RPMI8226 (cell line): ENCODE measurements at regions not wholly inside any gene's neighbourhood (a gene's known extent, or its start where the extent isn't known, plus 50 kb on each side); places are given as distances from the start of the nearest gene placed in this dataset.

Source experiments
- DNase-seq: peaks from one replicate; pipeline ENCODE4 v3.0.0-alpha.2; 2015

GRCh38 chr15:97866959-97867358 is 93.5 kb upstream of the ARRDC4 start:
- DNase-seq = no peak

DNA sequence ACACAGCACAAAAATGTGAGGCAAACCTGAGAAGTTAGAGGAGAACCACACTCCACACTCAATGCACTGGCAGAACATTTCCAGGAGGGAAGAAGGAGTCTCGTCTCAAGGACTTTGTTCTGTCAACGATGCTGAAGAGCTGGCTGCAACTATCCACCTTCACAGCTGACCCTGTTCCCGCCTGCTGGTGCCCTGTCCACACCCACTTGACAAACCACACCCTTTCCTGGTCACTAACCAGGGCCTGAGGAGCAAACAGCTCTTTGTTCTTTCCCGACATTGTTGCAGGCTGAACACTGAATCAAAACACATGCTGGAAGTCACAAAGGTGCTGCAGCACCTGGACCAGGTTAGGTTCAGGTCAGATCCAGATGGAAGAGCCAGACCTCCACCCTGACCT is 92.6 kb upstream of the ARRDC4 start:
- DNase-seq = no peak

DNA sequence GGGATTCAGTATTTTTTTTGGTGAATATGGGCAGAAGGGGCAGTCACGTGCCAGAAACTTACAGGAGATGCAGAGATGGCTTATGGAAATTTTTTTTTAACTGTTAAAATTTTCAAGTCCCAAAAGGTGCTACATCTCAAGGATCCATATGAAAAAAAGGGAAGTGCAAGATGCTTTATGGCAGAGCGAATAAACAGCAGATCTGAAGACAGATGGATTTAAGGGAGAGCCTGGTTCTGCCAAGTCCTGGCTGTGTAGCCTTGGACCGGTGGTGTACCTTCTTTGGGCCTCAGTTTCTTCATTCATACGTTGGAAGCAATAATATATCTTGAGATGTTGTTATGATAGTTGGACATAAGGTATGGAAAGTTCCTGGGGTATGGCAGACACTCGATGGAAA is 91.5 kb upstream of the ARRDC4 start:
- no peak for DNase-seq

- DNase-seq = no peak
Measured at GRCh38 chr15:97870771-97871170, 89.7 kb upstream of the ARRDC4 start.

DNA sequence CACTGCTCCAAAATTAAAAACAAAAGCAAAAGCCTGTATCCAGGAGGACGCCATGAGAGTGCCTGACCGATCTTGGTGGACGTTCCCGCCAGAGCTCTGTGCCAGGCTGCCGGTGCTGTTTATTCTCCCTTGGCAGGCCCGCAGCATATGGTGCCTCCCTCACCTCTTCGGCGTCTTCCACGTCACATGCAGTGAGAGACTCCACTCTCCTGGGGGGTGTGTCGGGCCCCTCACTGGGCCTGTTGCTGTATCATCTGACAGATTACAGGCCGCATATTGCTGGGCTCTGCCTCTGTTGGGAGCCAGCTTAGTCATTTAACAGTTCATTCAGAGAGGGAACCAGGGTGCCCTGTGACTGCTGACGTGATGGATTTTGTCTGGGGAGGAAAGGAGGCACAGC is 86.4 kb upstream of the ARRDC4 start:
- DNase-seq = no peak

DNA sequence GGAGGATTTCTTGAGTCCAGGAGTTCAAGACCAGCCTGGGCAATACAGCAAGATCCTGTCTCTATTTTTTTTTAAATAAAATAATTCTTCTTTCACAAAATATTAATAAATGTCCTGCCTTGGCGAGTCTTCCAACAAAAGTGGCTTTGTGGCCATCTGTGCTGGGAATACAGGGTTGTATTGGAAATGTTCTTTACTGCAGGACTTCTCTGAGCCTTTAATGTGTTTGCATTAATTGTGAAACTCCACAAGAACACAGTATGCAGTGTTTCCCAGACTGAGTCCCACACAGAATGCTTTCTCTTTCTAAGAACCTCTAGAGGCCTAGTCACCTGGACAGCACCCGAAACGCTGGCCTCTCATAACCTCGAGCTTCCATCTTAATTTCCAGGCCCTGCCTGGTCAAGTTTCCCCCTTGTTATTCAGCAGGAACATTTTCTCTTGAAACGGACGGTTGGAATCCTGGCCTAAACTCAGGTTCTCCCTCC is 85.4 kb upstream of the ARRDC4 start:
- no peak for DNase-seq

- no peak for DNase-seq
Measured at GRCh38 chr15:97875513-97876280, 84.8 kb upstream of the ARRDC4 start.

DNA sequence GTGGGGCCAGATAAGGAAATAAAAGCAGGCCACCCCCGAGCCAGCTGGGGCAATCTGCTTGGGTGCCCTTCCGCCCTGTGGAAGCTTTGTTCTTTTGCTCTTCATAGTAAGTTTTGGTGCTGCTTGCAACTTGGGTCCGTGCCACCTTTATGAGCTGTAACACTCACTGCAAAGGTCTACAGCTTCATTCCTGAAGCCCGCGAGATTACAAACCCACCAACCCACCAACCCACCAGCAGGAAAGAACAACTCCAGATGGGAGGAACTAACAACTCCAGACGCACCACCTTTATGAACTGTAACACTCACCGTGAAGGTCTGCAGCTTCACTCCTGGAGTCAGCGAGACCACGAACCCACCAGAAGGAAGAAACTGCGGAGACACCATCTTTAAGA is 84.2 kb upstream of the ARRDC4 start:
- no peak for DNase-seq

DNA sequence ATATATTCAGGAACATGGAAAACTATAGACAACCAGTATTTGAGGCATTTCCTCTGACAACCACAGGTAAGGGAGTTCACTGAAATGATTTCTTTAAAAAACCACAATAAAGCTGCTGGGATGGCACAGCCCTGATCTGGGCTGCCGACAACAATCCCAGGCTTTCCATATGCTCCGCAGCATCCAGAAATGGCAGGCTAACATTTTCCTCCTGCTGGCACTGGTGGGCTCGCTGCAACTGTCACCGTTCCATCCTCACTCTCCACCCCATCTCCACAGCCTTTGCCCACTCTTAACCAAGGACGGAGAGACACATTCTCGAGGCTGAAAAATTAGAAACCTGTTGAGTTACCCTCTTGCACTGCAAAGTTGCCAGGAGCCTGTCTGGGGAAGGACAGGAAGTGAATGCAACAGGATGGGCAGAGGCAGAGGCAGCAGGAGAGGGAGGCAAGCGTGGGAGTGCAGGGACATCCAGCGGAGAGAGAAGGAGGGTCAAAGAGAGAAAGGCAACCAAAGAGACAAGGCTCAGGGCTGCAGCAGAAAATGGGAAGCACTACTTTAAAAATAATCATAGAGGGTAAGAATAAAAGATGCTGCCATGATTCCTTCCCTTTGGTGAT is 79.0 kb upstream of the ARRDC4 start:
- DNase-seq = no peak

DNA sequence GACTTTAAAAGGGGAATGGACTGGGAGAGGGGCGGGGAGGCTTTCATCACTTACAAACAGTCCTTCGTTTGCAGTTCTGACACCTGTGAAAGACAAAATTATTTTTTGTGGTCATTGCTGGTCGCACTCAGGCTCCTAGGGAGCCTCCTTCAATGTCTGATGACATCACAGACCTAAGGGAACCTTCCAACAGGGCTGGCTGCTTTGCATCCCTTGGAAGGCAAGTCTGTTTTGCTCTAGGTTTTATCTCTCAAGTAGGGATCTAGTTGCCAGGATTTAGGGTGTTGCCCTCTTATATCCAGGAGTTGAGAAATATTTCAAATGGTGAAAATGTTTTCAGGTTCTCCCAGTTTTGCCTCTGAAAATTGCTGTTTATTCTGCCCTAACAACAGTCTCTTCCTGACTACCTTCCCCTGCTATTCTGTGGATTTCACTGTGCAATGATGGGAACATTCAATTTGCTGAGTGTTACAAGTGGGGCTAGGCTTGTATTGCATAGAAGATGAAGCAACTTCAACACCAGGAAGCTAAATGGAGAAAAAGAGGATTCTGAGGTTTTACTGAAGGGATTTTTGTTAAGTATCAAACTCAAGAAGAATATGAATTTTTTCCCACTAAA is 75.9 kb upstream of the ARRDC4 start:
- DNase-seq = no peak

GRCh38 chr15:97890307-97890706 is 70.2 kb upstream of the ARRDC4 start:
- DNase-seq = no peak

GRCh38 chr15:97892167-97892938 is 68.2 kb upstream of the ARRDC4 start:
- DNase-seq = no peak

DNA sequence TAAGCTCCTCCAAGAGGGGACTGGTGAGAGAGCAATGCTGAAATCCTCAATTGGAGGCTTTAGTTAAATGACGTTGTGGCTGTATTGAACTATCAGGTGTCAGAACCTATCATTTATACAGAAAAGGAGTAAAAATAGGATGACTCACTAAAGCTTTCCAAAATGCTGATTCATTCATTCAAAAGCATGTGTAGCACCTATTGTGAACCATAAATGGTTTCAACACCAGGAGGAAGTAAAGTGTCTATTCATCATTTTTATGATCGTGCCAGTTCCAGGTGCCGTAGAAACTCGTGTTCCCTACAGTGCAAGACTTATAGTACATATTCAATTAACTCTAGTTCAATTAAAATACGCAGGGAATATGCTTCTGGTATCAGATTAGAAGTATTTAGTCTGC is 66.5 kb upstream of the ARRDC4 start:
- peak; percentile 24 for DNase-seq

GRCh38 chr15:97899981-97900380 is 60.5 kb upstream of the ARRDC4 start:
- DNase-seq = no peak

GRCh38 chr15:97902140-97902780 is 58.2 kb upstream of the ARRDC4 start:
- DNase-seq = peak; percentile 37

DNA sequence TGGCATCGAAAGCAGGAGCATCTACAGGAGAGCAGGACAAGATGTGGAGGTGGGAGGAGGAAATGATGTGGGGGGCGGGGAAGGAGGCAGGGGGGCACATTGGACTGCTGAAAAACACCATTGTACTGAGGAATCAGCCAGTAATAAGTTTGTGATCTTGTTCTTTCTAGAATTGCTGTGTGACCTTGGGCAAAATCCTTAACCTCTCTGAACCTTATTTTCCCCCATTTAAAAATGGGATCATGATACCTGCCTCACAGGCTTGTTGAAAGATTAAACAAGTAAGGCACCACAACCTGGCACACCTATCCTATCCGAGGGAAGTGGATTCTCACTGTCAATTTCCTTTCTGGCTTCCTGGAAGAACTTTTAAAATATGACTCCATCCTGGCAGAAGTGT is 56.9 kb upstream of the ARRDC4 start:
- no peak for DNase-seq

- peak; percentile 31 for DNase-seq
Measured at GRCh38 chr15:97903971-97904572, 56.4 kb upstream of the ARRDC4 start.

DNA sequence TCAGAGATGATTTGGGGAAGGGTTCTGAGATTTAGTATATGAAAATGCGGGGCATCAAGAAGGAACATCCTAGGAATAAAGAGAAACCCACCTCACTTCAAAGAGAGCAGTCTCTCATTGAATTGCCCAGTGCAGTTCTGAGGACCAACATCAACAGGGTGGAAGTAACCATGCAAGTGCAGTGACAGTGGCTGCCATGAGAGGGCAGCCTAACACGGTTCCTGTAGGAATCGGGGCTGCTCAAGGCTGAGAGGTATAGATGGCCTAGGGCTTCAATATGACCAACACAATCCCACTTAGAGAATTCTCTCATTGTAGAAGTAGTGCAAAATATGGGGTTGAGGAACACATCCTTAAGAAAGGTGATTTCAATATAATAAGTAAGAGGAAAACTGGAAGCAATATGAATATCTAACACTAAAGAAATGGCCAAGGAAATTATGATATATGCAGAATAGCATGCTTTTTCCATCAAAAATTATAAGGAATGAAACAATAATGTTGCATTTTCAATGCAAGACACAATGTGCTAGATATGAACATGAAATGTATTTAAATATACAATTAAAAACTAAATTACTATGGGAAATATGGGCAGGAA is 51.1 kb upstream of the ARRDC4 start:
- peak; percentile 72 for DNase-seq
